Right kidney (tissue), 1 donor: ENCODE measurements at regions not wholly inside any gene's neighbourhood (a gene's known extent, or its start where the extent isn't known, plus 50 kb on each side); places are given as distances from the start of the nearest gene placed in this dataset.
"Not testable (repeated sequence)": the region's sequence is repeated elsewhere in the genome, so short reads cannot be mapped to it uniquely, and the experiment has no call there.

Experiments
- DNase-seq: peaks from one replicate; pipeline ENCODE4 v3.0.0-alpha.2; 2016

GRCh38 chr9:1492156-1492555, 442.0 kb downstream of the DMRT2 start:
- DNase-seq = no peak

DNA sequence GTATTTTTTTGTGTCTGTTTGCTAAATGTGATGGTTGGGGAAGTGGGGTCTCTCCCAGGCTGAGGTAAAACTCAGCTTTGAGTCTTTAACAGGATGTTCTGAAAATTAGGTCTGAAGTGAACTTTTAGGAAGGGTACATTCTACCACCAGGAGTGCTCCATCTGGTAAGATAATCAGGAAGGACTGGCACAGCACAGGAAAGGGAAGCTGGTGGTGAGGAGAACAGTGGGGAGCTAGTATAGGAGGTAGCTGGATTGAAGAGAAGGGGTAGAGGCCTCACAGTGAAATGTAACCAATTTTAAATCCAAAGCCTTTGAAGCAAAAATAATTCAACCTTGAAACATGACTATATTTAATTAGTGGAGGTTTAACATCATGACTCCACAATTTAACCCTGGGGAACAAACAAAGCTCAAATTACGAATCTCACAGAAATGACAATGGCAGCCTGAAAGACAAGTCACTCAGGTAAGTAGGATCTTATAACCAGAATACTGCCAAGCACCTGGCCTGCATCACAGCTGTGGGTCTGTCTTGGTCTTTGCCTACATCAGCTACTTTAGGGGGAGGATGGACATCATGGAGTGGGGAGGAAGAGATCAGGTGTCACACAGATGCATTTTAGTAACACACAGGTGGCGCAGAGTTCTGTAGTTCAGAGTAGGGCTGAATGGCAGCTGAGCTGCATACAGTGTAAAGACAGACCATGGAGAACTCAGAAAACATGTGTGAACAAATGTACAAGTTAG, 445.3 kb downstream of the DMRT2 start:
- no peak for DNase-seq

DNA sequence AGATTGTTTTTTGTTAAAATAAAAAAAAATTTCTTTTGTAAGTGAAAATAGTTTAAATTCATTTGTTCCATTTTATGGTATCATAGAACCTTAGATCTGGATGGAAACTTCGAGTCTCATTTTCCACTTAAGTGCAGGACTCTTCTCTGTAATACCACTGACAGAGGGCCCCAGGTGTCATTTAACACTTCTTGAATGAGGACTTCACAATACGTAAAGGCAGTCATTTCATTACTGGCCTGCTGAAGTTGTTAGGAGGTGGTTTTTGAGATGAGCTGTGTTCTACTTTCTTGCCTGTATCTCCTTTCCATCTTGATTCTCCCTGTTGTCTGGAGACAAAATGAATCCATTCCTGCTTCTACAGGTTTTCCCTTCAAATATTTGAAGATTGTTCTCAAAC, 455.3 kb downstream of the DMRT2 start:
- no peak for DNase-seq

DNA sequence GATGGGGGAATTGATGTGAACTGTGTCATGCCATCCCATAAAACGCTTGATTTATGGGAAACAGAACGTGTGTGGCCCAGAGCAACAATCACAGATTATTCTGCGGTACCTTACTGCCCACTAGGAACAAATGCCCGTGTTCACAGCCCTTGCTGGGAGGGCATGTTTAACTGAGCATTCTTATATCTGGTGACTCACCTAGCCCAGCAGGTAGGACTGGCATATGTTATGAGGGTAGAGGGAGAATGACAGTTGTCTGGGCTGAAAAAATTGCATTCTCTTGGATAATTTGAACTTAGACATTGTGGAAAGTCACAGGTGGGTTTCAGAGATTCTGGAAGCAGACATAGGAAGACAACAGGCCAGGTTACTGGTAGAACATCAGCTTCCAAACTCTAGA, 460.6 kb downstream of the DMRT2 start:
- no peak for DNase-seq

GRCh38 chr9:1513105-1513504, 462.9 kb downstream of the DMRT2 start:
- no peak for DNase-seq

DNA sequence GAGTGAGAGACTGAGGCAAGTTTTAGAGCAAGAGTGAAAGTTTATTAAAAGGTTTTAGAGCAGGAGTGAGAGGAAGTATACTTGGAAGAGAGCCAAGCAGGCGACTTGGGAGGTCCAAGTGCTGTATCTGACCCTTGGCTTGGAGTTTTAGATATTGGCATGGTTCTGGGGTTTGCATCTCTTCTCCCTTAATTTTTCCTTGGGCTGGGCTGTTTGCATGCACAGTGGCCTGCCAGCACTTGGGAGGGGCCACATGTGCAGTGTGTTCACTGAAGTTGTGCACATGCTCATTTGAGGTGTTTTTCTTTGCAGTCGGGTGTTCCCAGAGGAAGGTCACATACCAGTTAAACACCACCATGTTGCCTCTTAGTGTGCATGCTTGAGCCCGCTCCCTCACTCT, 464.1 kb downstream of the DMRT2 start:
- DNase-seq = no peak

DNA sequence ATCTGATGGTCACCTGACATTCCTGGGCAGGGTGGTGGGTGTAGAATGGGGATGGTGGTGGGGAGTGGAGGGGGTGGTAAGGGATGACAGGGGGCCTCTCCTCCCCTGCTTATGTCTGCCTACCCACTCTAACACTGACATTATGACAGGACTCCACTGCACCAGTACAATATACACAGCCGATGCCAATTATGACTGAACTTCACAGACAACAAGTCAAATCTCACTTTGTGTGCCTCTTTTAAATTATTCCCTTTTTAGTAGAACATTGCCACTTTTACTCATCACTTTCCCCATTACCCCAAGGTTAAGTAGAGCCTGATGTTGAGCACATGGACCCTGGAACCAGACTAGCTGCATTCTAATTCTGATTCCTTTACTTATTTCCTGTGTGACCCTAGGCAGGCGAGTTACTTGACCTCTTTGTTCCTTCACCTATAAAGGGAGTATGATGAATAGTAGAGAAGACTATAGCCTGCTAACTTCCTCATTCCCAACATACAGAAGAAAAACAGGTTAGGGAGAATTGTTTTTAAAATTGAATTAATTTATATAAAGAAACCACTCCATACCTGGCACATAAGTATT, 464.7 kb downstream of the DMRT2 start:
- DNase-seq = no peak

DNA sequence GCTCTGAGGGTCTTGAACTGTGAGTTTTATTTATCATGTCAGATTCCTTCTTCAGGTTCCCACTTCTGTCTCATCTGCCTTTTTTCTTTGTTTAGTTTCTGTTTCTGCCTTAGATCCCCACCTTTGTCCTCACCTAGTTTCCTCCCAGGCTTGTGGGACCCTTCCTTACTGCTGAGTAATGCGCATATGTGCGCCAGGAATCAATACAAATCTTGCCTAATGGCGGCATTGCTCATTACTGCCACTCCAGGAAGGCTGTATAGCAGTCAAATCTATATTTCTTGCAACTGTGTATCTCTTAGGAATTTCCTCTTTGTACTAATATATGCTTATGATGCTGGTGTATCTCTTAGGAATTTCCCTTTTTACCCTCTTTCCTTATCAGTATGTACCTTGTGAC, 465.4 kb downstream of the DMRT2 start:
- no peak for DNase-seq

- no peak for DNase-seq
Observed at GRCh38 chr9:1521547-1521946, 471.4 kb downstream of the DMRT2 start.

GRCh38 chr9:1522219-1522767, 472.1 kb downstream of the DMRT2 start:
- DNase-seq = no peak

DNA sequence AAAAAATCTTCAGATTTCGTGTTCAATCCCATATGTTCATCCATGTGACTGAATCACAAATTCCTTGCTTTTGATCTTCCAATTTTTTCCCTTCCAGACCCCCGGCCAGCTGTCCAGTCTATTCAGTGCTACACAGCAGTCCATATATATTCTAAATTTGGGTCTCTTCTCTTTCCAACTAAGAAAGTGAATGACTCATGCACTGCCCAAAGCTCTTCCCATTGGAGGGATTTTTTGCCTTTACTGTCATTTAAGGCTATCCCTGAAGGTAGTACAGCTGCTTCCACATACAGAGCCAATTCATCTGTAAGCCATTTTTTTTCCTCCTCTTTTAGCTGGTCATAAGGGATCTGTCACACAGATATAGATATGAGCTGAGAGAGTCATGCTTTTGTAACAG, 478.3 kb downstream of the DMRT2 start:
- DNase-seq = no peak

DNA sequence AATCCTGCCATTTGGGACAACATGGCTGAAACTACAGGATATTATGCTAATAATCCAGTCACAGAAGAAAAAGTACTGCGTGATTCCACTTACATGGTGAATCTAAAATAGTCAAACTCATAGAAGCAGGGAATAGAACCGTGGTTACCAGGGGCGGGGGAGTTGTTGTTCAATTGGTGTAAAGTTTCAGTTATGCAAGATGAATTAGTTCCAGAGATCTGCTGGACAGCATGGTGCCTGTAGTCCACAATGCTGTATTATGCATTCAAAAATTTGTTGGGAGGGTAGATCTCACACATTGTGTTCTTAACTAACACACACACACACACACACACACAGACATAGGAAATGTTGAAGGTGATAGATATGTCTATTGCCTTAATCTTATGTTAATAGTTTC, 480.5 kb downstream of the DMRT2 start:
- no peak for DNase-seq

DNA sequence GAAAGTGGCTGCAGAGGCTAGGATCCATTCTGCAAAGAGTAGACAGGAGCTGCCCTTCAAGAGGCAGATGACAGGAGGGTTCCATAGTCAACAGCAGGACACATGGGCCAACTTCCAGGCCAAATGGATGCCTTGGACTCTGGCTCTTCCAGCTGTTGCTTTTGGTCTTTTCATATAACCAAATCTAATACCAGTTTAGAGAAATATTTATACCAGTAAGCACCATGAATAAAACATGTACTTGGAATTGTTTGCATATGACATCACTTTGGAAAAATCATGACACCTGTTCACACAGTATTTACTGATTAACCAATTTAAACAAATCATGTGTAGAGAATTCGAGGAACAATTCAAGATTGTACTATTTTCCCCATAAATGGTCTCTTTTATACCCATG, 481.3 kb downstream of the DMRT2 start:
- DNase-seq = no peak

DNA sequence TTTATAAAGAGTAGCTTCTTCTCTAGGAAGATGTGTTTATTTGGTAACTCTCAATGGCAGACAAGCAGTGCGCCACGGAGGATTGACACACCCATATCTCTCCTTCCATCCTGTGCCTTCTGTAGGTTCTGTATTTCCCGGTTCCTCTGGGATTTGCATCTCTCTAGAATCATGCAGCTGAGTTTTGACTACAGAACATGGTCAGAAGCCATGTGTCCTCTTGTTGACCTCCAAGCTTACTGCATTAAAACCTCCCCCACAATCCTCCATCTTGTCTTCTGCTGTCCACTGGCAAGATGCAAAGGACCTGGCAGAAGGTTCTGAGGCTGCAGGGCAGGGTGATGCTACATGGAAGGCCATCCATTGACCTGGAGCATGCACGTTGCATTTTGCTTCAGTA, 482.0 kb downstream of the DMRT2 start:
- DNase-seq = no peak

DNA sequence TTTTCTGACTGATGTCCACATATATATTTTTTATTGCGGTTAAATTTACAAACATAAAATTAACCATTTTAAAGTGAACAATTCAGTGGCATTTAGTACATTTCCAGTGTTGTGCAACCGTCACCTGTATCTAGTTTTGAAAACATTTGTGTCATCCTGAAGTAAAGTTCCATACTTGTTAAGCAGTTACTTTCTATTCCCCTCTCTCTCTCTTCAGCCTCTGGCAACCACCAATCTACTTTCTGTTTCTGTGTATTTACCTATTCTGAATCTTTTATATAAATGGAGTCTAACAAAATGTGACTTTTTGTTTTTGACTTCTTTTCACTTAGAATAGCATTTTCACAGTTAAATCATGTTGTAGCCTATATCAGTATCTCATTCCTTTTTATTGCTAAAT, 480.1 kb upstream of the SMARCA2 start:
- no peak for DNase-seq

DNA sequence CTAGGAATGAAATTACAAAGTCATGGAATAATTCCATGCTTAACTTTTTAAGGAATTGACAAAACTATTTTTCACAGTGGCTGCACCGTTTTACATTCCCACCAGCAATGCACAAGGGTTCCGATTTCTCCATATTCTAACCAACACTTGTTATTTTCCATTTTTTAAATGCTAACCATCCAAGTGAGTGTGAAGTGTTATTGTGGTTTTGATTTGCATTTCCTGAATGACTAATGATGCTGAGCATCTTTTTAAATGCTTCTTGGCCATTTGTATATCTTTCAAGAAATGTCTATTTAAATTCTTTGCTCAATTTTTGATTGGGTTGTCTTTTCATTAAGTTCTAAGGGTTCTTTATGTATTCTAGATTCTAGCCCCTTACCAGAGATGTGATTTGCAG, 479.5 kb upstream of the SMARCA2 start:
- DNase-seq = no peak

DNA sequence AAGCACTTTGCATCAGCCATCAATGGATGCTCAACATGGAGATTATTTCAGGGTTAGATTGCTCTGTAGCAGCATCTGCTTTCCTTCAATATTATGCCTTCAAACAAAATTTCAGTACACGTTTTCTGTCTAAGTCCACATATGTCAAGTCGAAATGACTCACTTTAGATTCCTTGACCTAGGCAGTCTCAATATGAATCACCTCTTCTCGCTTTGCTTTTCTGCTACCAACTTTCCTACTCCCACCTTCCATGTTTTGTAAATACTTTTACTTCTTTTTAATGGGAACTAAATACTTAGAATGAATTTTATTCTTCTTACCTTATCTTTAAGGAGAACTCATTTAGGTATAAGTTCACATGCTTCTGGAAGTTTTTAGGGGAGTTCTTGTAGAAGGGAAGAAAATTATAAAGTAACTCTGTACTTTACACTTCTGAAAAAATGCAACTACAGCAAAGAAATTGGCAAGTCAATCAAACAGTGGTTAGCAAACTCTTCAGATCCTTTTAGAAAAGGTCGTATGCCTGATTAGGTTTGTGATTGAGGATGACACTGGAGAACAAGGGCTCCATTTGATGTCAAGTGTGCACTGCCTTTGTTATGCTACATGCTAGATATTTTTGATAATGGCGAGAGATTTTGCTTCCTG, 478.5 kb upstream of the SMARCA2 start:
- DNase-seq = no peak

- no peak for DNase-seq
Observed at GRCh38 chr9:1538301-1538700, 476.8 kb upstream of the SMARCA2 start.

DNA sequence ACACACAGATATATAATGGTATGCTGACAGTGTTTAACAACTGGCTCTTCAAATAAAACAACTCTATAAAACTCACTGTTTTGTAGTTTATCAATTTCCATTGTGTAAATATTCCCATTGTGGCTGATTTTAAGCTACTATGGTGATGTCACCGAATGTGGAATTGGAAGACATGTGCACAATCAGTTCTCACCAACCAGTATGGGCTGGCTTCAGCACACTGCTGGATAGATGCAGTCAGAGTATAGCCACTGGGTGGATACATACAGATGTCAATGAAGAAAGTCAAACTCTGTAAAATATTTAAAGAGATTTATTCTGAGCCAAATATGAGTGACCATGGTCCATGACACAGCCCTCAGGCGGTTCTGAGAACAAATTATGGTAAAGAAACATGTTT, 475.9 kb upstream of the SMARCA2 start:
- DNase-seq = no peak

DNA sequence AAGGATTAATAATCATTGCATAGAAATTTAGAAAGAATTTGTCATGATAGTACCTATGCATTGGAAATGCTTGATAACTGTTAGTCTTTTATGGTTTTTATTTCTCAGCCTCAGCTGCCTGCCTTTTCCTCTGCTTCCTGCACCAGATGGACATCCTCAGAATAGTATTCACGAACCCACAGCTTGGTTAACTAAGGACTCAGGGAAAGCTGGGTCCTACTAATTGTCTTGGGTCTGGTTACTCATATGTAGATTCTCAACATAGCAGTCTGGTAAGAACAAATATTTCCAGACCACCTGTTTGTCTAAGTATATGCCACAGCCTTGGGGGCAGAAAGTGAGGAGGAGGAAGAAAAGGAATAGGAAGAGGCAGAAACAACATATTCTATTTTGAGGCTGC, 464.5 kb upstream of the SMARCA2 start:
- no peak for DNase-seq

DNA sequence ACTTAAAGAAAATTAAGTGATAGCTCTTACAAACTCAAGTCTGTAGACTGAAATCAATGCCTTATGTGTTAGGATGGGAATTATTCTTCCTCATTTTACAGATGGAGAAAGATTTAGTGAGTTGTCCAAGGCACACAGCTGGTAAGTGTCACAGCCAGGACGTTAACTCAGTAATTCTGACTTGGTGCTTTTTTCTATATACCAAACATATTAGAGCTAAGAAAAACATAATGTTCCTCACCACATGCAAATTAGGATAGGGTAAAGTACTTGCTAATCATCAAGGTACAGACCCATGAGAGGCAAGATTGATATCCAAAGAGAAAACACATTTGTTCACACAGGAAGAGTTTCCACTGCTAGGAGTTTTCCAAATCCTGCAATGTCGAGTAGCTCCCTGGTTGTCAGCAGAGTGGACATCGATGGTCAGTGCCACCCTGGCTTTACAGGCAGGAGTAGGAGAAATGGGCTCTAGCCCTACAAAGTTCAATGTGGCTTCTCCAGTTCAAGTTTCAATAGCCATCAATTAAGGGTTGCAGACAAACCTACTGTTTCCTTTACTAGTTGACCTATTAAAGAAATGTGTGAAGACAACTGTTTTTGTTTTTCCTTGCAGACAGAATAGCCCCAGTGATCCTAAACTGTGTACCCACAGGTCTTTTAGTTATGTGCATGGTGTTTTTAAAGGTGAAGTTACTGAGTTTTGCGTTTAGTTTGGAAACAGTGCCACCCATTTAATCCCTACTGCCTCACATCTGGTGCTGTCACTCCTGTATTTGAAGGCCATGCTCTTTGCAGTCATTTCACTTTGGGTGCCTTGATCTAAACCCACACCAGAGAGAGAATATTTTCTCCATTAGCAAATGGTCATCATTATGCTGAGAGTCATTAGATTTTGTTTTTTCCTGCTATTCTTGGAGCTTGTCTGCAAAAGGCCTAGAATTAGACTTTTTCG, 460.8 kb upstream of the SMARCA2 start:
- no peak for DNase-seq

DNA sequence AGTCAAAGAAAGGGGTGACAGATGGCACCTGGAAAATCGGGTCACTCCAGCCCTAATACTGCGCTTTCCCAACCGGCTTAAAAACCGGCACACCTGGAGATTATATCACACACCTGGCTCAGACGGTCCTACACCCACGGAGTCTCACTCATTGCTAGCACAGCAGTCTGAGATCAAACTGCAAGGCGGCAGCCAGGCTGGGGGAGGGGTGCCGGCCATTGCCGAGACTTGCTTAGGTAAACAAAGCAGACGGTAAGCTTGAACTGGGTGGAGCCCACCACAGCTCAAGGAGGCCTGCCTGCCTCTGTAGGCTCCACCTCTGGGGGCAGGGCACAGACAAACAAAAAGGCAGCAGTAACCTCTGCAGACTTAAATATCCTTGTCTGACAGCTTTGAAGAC, 456.5 kb upstream of the SMARCA2 start:
- not testable (repeated sequence) for DNase-seq

- no peak for DNase-seq
Observed at GRCh38 chr9:1575939-1576338, 439.2 kb upstream of the SMARCA2 start.
